HFFc6 (cell line): ENCODE measurements at regions not wholly inside any gene's neighbourhood (a gene's known extent, or its start where the extent isn't known, plus 50 kb on each side); places are given as distances from the start of the nearest gene placed in this dataset.

Experiments
- DNase-seq: peaks from one replicate; pipeline ENCODE4 v3.0.0-alpha.2; 2018
- H3K27ac Mint-ChIP-seq: 2 replicates; pipeline ENCODE4 v1.8.0; 2020; ENCODE audit warnings: mild to moderate bottlenecking, mixed read lengths
- H3K27me3 Mint-ChIP-seq: 2 replicates; pipeline ENCODE4 v1.8.0; 2021; ENCODE audit warnings: mild to moderate bottlenecking, moderate library complexity, mixed read lengths; ENCODE audit not compliant: insufficient read depth
- H3K36me3 Mint-ChIP-seq: 2 replicates; pipeline ENCODE4 v1.8.0; 2021; ENCODE audit warnings: low read depth, mixed read lengths
- H3K4me1 Mint-ChIP-seq: 2 replicates; pipeline ENCODE4 v1.8.0; 2020; ENCODE audit warnings: low read depth, mixed read lengths
- H3K4me3 Mint-ChIP-seq: 2 replicates; pipeline ENCODE4 v1.8.0; 2020; ENCODE audit warnings: mild to moderate bottlenecking, moderate library complexity, mixed read lengths
- H3K9me3 Mint-ChIP-seq: 2 replicates; pipeline ENCODE4 v1.8.0; 2020; ENCODE audit warnings: mild to moderate bottlenecking, mixed read lengths
- CTCF ChIP-seq: fragments of 200-600 bp; sonication (generic); IDR thresholded peaks from 2 replicates; pipeline ENCODE4 v1.5.0; 2021; ENCODE audit warnings: antibody characterized with exemption, mild to moderate bottlenecking

GRCh38 chr1:233453433-233454200, 126.1 kb downstream of the MAP3K21 start:
- no peak overlapping the region for H3K4me3 Mint-ChIP-seq
- no peaks in the 10 kb centered on the region for H3K4me1 Mint-ChIP-seq
- no peak for TF ChIP-seq CTCF
- H3K27me3 Mint-ChIP-seq: no peaks in the 10 kb centered on the region; the same call in 1 of the 2 replicates
- DNase-seq: no peak
- H3K9me3 Mint-ChIP-seq: peaks cover 63% of the 10 kb centered on the region
- H3K36me3 Mint-ChIP-seq: 0 out of 2 replicates have a peak, but pooled peaks cover 4% of the 10 kb centered on the region
- H3K27ac Mint-ChIP-seq: no peak overlapping the region

- Mint-ChIP-seq H3K27me3 (no peaks in the 10 kb centered on the region; the same call in 1 of the 2 replicates), H3K27ac (no peak overlapping the region), H3K4me3 (no peak overlapping the region), H3K36me3 (peaks cover 4% of the 10 kb centered on the region), H3K9me3 (peaks cover 60% of the 10 kb centered on the region), H3K4me1 (no peaks in the 10 kb centered on the region)
- no peak for DNase-seq
- TF ChIP-seq CTCF: no peak
Observed at GRCh38 chr1:233459470-233459945, 132.0 kb downstream of the MAP3K21 start.

GRCh38 chr1:233459968-233460367, 132.4 kb downstream of the MAP3K21 start:
- Mint-ChIP-seq H3K4me1 (no peaks in the 10 kb centered on the region), H3K27ac (no peak overlapping the region), H3K4me3 (no peak overlapping the region), H3K36me3 (peaks cover 4% of the 10 kb centered on the region), H3K9me3 (peaks cover 55% of the 10 kb centered on the region), H3K27me3 (no peaks in the 10 kb centered on the region; the same call in 1 of the 2 replicates)
- DNase-seq: no peak
- no peak for TF ChIP-seq CTCF

- Mint-ChIP-seq H3K27me3 (no peaks in the 10 kb centered on the region), H3K4me3 (no peak overlapping the region), H3K36me3 (peaks cover 4% of the 10 kb centered on the region), H3K27ac (no peak overlapping the region), H3K4me1 (no peaks in the 10 kb centered on the region), H3K9me3 (peaks cover 48% of the 10 kb centered on the region)
- no peak for TF ChIP-seq CTCF
- DNase-seq: no peak
Observed at GRCh38 chr1:233460692-233461091, 133.2 kb downstream of the MAP3K21 start.

GRCh38 chr1:233461847-233462246, 134.3 kb downstream of the MAP3K21 start:
- no peak for TF ChIP-seq CTCF
- no peak overlapping the region for H3K4me3 Mint-ChIP-seq
- peaks cover 2% of the 10 kb centered on the region; the same call in 1 of the 2 replicates for H3K27me3 Mint-ChIP-seq
- DNase-seq: no peak
- H3K4me1 Mint-ChIP-seq: no peaks in the 10 kb centered on the region
- peaks cover 4% of the 10 kb centered on the region for H3K36me3 Mint-ChIP-seq
- peaks cover 43% of the 10 kb centered on the region for H3K9me3 Mint-ChIP-seq
- H3K27ac Mint-ChIP-seq: no peak overlapping the region
